HG03175 (cell line): ENCODE measurements at regions not wholly inside any gene's neighbourhood (a gene's known extent, or its start where the extent isn't known, plus 50 kb on each side); places are given as distances from the start of the nearest gene placed in this dataset.
"Not testable (repeated sequence)": the region's sequence is repeated elsewhere in the genome, so short reads cannot be mapped to it uniquely, and the experiment has no call there.

Experiments used
- ATAC-seq: cut with Tn5 transposase; IDR thresholded peaks from one replicate; pipeline ENCODE4 v1.9.1; 2021; ENCODE audit warnings: mild to moderate bottlenecking, moderate library complexity; ENCODE audit not compliant: unreplicated experiment

GRCh38 chr4:3878678-3879077 lies 112.5 kb downstream of the ADRA2C start:
- no peak for ATAC-seq

GRCh38 chr4:3879681-3880614 lies 113.8 kb downstream of the ADRA2C start:
- no peak for ATAC-seq

GRCh38 chr4:3880615-3881120 lies 114.5 kb downstream of the ADRA2C start:
- peak; percentile 53 for ATAC-seq

DNA sequence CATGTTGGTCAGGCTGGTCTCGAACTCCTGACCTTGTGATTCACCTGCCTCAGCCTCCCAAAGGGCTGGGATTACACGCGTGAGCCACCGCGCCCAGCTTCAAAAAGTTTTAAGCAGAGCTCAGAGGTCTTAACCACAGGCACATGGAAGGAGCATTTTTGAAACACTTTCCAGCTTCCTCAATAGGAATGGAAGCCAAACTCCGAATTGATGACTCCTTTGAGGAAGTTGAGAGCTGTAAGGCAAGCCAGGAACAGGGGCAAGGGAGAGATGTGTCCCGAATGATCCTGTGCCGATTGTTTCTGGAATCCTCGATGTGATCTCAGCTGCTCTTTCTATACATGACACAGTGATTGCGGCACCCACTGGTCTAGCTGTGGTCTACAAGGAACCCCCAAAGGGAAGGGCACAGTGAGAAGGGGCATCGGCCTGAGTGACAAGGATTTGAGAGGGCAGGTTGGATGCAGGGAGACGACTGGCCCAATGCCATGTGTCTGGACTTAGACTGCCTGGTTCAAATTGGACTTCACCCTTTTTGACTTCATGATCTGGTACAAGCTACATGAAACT lies 116.2 kb downstream of the ADRA2C start:
- ATAC-seq = not testable (repeated sequence)

DNA sequence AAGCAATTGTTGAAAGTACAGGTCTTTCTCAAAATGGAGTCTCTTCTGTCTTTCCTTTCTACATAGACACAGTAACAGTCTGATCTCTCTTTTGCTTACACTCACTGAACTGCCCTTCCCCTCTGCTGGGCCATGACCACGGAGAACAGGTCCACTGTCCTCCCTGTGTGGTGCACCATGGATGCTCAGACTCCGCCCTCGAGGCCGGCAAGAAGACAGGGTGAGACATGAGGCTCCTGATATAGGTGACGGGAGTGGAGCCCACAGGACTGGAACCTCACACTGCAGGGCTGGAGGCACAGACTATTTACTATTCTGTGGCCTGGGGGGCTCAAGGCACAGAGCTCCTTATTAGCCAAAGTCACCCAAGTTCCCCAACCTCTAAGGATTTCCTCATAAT lies 118.1 kb downstream of the ADRA2C start:
- ATAC-seq = not testable (repeated sequence)

DNA sequence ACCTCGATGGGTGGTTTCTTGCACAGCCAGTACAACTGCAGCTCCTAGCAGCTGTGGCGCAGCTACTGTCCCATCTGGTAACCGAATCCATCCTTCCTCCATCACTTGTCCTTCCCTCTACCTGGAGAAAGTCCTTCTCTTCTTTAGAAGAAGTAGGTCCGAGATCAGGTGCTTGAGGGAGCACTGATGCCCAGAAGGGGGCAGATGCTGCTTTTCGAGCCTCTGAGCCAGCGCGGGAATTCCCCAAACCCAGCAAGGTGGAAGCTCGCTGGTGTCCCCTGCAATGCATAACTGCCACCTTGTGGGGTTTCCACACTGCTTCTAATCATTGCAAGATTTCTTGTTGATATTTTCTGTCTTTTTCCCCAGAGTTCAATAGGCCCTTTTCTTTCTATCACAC lies 127.4 kb downstream of the ADRA2C start:
- not testable (repeated sequence) for ATAC-seq

DNA sequence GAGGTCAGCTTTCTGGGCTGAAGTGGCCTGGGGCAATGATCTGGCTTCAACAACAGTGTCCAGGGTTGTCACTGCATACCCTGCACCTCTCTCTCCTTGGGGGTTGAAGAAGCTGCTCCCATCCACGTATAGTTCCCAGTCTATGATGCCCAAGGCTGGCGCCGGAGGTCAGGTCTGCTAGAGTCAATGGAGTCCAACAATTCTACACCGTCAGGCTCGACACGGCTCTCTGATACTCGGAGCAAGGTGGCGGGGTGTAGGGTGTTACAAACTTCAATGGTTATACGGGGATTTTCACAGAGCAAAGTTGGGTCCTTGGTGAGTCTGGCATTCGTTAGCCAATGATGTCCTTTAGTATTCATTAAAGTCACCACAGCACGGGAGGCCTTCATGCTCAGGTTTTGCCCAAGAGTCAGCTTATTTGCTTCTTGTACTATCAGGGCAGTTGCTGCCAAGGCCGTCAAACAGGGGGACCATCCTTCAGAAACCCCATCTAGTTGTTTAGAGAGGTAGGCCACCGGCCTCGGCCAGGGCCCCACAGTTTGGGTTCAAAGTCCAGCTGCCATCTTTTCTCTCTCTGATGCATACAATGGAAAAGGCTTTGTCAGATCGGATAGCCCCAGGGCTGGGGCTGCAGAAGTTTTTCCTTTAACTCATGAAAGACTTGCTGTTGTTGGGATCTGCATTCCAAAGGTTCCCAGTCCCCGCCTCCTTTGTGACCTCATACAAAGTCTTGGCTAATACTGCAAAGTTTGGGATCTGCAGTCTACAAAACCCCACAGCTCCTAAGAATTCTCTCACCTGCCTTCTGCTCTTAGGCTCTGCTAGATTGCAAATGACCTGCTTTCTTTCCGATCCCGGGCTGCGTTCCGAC lies 128.1 kb downstream of the ADRA2C start:
- not testable (repeated sequence) for ATAC-seq

DNA sequence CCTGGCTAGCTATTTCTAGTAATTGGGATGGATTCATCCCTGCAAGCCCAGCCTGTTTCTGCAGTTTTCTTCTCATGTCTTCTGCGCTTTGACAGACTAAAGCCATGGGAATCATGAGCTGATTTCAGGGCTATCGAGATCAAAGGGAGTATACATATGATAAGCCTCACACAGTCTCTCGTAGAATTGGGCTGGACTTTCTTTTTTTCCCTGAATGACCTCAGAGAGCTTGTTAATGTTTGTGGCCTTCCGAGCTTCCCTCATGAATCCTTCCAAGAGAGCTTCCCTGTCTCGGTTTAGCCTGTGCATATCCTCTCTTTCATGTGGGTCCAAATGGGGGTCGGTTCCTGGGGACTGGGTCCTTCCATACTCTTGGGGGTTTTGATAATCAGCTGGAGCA lies 130.3 kb downstream of the ADRA2C start:
- no peak for ATAC-seq

- not testable (repeated sequence) for ATAC-seq
Observed at GRCh38 chr4:3896871-3897578, 130.8 kb downstream of the ADRA2C start.

GRCh38 chr4:3898098-3898497 lies 131.9 kb downstream of the ADRA2C start:
- ATAC-seq = no peak

DNA sequence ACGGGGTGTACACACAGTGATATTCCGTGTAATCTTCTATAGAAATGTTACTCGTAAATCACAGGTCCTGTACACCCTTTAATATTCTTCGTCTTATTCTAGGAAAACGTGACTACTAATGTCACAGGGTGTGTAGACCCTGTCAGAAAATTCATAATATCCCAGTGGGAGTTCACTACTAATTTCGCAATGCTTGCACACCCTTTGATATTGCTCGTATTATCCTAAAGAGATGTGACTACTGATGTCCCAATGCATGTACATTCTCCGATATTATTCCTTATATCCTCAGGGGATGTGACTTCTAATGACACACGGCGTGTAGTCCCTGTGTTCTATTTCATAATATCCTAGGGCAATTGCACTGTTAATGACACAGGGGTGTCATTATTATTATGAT lies 132.7 kb downstream of the ADRA2C start:
- not testable (repeated sequence) for ATAC-seq

- not testable (repeated sequence) for ATAC-seq
Observed at GRCh38 chr4:3904264-3904955, 138.2 kb downstream of the ADRA2C start.

DNA sequence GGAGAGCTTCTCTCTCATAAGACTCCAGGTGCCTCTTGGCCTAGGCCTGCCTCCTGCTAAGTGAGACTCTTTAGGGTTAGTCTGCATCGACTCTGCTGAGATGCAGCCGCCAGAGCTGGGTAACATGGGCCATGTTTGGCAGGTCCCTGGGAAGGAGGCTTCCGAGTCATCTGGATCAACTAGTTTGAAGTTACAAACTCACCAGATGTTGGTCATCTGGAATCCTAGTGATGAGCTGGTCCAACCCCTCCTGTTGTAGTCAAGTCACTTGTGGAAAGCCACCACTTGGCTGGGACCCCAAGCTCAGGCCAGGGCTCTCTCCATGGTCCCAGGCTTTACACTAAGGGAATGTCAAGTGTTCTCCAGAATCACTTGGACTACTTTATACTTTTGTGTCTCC lies 143.4 kb downstream of the ADRA2C start:
- not testable (repeated sequence) for ATAC-seq

GRCh38 chr4:3910161-3910950 lies 144.2 kb downstream of the ADRA2C start:
- not testable (repeated sequence) for ATAC-seq

- ATAC-seq = no peak
Observed at GRCh38 chr4:3911252-3911856, 145.2 kb downstream of the ADRA2C start.

DNA sequence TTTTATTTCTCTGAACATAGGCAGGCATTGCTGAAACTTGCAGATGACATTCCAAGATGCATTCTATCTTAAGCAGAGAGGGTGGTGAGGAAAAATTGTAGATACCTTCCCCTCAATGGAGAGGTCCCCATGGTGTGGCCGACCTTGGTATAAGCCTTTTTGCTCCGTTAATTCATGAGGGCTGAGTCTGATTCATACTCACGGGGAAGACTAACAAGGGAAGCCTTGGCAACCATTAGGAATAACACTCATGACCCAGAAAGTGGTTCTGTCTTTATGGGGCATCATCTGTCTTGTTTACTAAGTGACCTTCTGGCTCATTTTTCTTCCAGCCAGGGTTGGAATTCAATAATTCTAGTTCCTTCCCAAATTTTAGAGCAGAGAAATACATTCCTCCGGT lies 148.3 kb downstream of the ADRA2C start:
- not testable (repeated sequence) for ATAC-seq

DNA sequence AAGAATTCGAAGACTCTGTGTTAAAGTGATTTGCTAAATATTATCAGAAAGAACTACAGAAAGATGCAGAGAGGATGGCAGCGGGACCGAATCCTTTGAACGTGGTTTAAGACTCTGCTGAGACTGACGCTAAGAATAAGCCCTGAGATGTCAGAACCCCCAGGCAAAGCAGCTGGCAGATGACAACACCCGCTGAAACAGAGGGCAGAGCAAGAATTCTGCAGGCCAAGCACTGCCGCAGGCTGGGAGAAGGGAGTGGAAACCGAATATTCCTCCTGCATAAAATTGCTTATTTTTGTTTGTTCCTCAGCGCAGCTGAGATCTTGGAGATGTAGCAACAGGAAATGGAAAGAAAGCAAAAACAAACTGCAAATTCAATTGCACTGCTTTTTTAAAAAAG lies 153.3 kb downstream of the ADRA2C start:
- not testable (repeated sequence) for ATAC-seq

DNA sequence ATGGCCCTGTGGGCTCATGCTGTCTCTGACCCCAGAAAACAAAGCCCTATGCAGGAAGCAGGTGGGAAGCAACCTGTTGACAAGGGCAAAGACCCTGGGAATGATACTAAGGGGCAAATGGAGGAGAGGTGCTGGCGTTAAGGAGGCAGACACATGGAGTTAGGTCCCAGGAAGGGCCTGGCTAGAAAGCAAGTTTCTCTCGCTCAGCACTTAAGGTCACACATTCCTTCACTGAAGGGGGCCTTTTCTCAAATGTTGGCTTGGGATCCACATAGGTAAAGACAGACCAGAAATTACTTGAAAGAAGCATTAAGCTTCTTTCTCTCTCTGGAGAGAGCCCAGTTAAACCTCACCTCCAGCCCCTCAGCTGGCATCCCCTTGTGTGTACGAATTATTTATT lies 155.7 kb downstream of the ADRA2C start:
- not testable (repeated sequence) for ATAC-seq

DNA sequence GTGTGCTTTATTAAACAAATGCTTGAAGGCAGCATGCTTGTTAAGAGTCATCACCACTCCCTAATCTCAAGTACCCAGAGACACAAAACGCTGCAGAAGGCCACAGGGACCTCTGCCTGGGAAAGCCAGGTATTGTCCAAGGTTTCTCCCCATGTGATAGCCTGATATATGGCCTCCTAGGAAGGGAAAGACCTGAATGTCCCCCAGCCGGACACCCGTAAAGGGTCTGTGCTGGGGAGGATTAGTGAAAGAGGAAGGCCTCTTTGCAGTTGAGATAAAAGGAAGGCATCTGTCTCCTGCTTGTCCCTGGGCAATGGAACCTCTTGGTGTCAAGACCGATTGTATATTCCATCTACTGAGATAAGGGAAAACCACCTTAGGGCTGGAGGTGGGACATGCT lies 159.7 kb downstream of the ADRA2C start:
- not testable (repeated sequence) for ATAC-seq
